Adrenal gland (tissue), 9 donors: ENCODE measurements at regions not wholly inside any gene's neighbourhood (a gene's known extent, or its start where the extent isn't known, plus 50 kb on each side); places are given as distances from the start of the nearest gene placed in this dataset.

Experiments
- DNase-seq, 7 donors: peaks; one replicate each; pipeline ENCODE4 v3.0.0-alpha.2; 2019 to 2020
- H3K27ac ChIP-seq, 5 donors: fragments of 200-600 bp; sonication (generic) in 4 of 5; 1 replicate in 3 of 5; 2 replicates in 2 of 5; pipeline versions ENCODE4 v1.5.1 to v1.8.0; 2016 to 2020; ENCODE audit warnings: mild to moderate bottlenecking in 1 of 5
- H3K27me3 ChIP-seq: fragments of 200-600 bp; 2 replicates; pipeline ENCODE4 v1.8.0; 2021
- H3K36me3 ChIP-seq, 2 donors: fragments of 200-600 bp; replicated peaks in 1 of 2; 1 replicate in 1 of 2; 2 replicates in 1 of 2; pipeline versions ENCODE4 v1.5.1 to v1.8.0; 2018 to 2022
- H3K4me1 ChIP-seq, 2 donors: fragments of 200-600 bp; replicated peaks in 1 of 2; 1 replicate in 1 of 2; 2 replicates in 1 of 2; pipeline versions ENCODE4 v1.5.1 to v1.8.0; 2018 to 2021
- H3K4me3 ChIP-seq, 4 donors: fragments of 200-600 bp; sonication (generic) in 3 of 4; one replicate each; pipeline ENCODE4 v1.5.1; 2016 to 2018
- H3K9me3 ChIP-seq, 3 donors: fragments of 200-600 bp; sonication (generic) in 1 of 3; replicated peaks in 1 of 3; 1 replicate in 2 of 3; 2 replicates in 1 of 3; pipeline versions ENCODE4 v1.5.1 to v1.8.0; 2016 to 2021
- POLR2A ChIP-seq, 2 donors: fragments of 450-650 bp; IDR thresholded peaks; one replicate each; pipeline ENCODE4 v1.6.1; 2017; ENCODE audit warnings: antibody characterized with exemption in 2 of 2, mild to moderate bottlenecking in 2 of 2, moderate library complexity in 1 of 2
- WGBS, 4 donors: extraction: QIAGEN DNeasy Blood & Tissue Kit in 2 of 4; methylation state at CpG; one replicate each; pipeline versions ENCODE4 v1.1.5 to v1.1.7; 2013 to 2017; 5-methylcytosine and 5-hydroxymethylcytosine counted together
- intact Hi-C, 2 donors: fragments of 100-400 bp; cut with DNase I; formaldehyde crosslinking; loops; one replicate each; pipeline versions ENCODE4 v1.14.1 to v1.15.0; 2022 to 2023
- TF ChIP-seq, protein P1 (sequence below), 6 experiments: fragments of 450-650 bp in 4 of 6; fragments of 200-600 bp in 2 of 6; sonication (generic) in 1 of 6; IDR thresholded peaks; 1 replicate in 5 of 6; 2 replicates in 1 of 6; pipeline versions ENCODE4 v1.5.1 to v1.8.0; 2016 to 2021; ENCODE audit warnings: antibody characterized with exemption in 6 of 6, mild to moderate bottlenecking in 2 of 6, moderate library complexity in 1 of 6
- donor health status: healthy with polysubstance abuse.
- donor health status: Bipolar disorder and iron deficiency.
- donor health status: DM: yes; HTN: yes; CAD: no.
- donor health status: DM: no; HTN: no; CAD: no.
- donor health status: DM: no; HTN: no; CAD: no.

GRCh38 chr11:92141159-92141558 is 83.5 kb upstream of the FAT3 start:
- Histone ChIP-seq H3K36me3 (no peaks in the 10 kb centered on the region), H3K9me3 (no peaks in the 10 kb centered on the region), H3K4me3 (no peak overlapping the region), H3K4me1 (no peaks in the 10 kb centered on the region), H3K27me3 (no peaks in the 10 kb centered on the region), H3K27ac (no peak overlapping the region)
- TF ChIP-seq POLR2A (IDR thresholded peaks at IDR 0.05): no peak
- TF ChIP-seq, protein P1, sequence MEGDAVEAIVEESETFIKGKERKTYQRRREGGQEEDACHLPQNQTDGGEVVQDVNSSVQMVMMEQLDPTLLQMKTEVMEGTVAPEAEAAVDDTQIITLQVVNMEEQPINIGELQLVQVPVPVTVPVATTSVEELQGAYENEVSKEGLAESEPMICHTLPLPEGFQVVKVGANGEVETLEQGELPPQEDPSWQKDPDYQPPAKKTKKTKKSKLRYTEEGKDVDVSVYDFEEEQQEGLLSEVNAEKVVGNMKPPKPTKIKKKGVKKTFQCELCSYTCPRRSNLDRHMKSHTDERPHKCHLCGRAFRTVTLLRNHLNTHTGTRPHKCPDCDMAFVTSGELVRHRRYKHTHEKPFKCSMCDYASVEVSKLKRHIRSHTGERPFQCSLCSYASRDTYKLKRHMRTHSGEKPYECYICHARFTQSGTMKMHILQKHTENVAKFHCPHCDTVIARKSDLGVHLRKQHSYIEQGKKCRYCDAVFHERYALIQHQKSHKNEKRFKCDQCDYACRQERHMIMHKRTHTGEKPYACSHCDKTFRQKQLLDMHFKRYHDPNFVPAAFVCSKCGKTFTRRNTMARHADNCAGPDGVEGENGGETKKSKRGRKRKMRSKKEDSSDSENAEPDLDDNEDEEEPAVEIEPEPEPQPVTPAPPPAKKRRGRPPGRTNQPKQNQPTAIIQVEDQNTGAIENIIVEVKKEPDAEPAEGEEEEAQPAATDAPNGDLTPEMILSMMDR (IDR thresholded peaks at IDR 0.05): no peak
- intact Hi-C loops: no loop called here
- whole genome bisulfite sequencing, 4 donors: 70 to 92% (median 79%) methylated on average over 3 of the region's 3 CpGs
- peak in 1 of 7 donors; percentile 58 for DNase-seq

DNA sequence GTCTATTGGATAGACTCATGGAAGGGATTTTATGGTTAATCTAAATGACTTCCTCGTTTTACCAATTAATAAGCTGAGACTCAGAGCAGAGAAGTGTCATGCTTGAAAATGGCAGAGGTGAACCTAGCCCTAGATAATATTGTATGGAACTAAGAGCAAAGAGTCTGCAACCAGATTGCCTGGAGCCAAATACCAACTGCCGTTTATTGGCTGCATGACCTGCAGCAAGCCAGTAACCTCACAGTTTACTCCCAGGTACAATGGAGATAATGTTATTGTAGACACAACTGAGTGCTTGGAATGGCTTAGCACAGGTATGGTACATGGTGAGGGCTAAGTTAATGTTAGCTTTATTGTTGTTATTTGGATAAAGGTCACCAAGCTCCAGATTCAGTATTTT is 84.6 kb upstream of the FAT3 start:
- no peaks in the 10 kb centered on the region for H3K9me3 ChIP-seq
- H3K4me1 ChIP-seq: no peaks in the 10 kb centered on the region
- no peak for DNase-seq
- no peak overlapping the region for H3K4me3 ChIP-seq
- TF ChIP-seq POLR2A (IDR thresholded peaks at IDR 0.05): no peak
- TF ChIP-seq, protein P1 (IDR thresholded peaks at IDR 0.05): no peak
- no peaks in the 10 kb centered on the region for H3K36me3 ChIP-seq
- intact Hi-C loops: no loop called here
- no peaks in the 10 kb centered on the region for H3K27me3 ChIP-seq
- H3K27ac ChIP-seq: no peak overlapping the region
- 59 to 70% (median 66%) methylated on average over 2 of the region's 2 CpGs for WGBS, 4 donors

- intact Hi-C loops: no loop called here
- Histone ChIP-seq H3K27me3 (no peaks in the 10 kb centered on the region), H3K4me3 (no peak overlapping the region), H3K27ac (no peak overlapping the region), H3K4me1 (no peaks in the 10 kb centered on the region), H3K36me3 (no peaks in the 10 kb centered on the region), H3K9me3 (no peaks in the 10 kb centered on the region)
- no peak for TF ChIP-seq POLR2A (IDR thresholded peaks at IDR 0.05)
- TF ChIP-seq, protein P1 (IDR thresholded peaks at IDR 0.05): no peak
- no peak for DNase-seq
Observed at GRCh38 chr11:92138296-92138695, 86.3 kb upstream of the FAT3 start.

DNA sequence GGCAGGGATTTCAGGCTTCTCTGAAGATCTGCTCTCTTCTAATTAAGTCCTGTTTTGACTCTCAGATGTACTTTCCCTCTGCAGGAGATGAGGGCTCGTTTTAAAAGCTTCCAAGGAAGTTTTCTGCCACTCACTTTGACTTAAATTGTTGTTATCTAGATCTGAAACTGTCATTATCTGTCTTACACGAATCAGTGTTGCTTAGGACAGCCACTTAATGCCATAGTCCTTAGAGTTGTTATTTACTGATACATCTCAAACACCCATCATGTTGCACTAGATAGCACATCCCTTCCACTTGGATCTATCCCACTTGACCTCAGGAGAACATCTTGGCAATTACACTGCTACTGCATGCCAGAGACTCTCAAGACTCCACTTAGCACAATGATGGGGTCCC is 86.9 kb upstream of the FAT3 start:
- H3K36me3 ChIP-seq: no peaks in the 10 kb centered on the region
- H3K4me3 ChIP-seq: no peak overlapping the region
- no peak for DNase-seq
- no peak overlapping the region for H3K27ac ChIP-seq
- no peaks in the 10 kb centered on the region for H3K27me3 ChIP-seq
- H3K4me1 ChIP-seq: no peaks in the 10 kb centered on the region
- H3K9me3 ChIP-seq: no peaks in the 10 kb centered on the region
- TF ChIP-seq, protein P1 (IDR thresholded peaks at IDR 0.05): no peak
- TF ChIP-seq POLR2A (IDR thresholded peaks at IDR 0.05): no peak
- intact Hi-C loops: no loop called here
- WGBS, 4 donors: 37 to 58% (median 39%) methylated on average over 2 of the region's 2 CpGs
